NCI-H345 (cell line): ENCODE measurements at regions not wholly inside any gene's neighbourhood (a gene's known extent, or its start where the extent isn't known, plus 50 kb on each side); places are given as distances from the start of the nearest gene placed in this dataset.
"Not testable (repeated sequence)": the region's sequence is repeated elsewhere in the genome, so short reads cannot be mapped to it uniquely, and the experiment has no call there.

Experiments
- DNase-seq: peaks from one replicate; lab custom pipeline; 2025; lab: John Stamatoyannopoulos, UW

DNA sequence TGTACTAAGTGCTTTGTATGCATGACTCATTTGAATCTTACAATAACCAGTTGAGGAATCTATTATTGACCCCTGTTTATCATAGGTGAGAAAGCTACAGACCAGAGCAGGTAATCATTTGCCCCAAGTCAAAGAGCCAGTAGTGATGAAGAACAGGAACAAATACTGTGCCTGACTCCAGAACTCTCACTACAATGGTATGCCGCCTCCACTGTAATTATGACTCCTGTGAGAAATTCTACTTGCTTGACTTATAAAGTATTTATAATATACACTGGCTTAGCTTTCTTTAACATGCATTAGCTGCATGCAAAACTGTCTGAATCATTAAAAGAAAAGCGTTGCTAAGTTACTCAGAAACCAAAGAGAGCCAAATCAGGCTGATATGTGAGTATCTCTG is 92.6 kb downstream of the ZNF281 start:
- DNase-seq = no peak

DNA sequence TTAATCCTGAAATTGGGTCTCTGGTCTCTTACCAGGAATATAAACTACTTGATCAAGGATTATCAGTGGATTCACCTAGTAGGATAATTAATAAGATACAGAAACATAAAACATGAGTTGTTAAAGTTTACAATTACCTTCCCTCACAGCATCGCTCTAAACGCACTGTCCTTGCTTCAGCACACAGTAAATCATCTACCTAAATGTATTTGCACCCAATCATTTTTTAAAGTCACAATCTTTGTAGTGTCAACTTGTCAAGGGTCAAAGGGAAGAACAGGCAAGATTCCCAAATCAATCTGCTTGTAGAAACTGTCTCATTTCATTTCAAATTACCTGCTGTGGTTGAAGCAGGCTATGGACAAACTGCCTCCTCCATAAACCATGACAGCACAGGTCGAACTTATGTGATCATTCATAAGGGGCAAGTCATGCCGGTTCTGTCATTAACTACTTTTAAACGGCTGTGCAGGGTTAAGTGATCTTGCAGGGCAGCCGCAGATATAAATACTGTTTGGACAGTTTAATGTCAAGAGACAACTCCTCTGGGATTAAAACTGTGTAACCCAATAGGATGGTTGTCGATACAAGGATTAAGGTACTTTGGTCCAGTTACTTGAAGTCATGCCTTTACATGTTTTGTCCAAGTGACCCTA is 93.6 kb downstream of the ZNF281 start:
- DNase-seq = no peak

DNA sequence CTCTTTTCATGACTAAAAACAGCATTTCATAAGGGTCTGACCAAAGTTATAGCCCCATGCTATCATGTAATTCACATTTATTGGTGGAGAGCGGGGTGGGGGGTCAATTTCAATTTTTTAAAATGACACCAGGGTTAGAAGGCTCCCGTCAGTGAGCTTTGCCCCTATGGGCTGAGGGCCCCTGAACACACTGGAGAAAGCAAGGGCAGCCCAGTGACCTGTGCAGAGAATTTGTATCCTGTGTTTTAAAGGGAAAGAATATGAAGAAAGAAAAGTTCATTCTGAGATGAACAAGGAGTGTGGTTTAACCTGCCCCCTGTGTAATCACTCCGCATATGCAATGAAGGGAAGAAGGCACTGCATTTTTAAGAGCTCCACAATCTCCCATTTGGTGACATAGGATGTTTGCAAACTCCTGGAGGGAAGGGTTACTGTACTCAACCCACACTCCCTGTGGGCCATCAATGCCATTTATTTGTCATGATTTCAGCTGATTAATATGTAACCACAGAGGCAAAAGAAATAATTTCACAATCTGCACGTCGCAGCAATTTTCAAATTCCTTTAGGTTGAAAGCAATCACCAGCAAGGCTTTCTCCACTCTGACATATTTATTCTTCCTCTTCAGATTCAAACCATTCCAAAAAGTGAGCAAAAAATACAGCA is 95.6 kb downstream of the ZNF281 start:
- no peak for DNase-seq

DNA sequence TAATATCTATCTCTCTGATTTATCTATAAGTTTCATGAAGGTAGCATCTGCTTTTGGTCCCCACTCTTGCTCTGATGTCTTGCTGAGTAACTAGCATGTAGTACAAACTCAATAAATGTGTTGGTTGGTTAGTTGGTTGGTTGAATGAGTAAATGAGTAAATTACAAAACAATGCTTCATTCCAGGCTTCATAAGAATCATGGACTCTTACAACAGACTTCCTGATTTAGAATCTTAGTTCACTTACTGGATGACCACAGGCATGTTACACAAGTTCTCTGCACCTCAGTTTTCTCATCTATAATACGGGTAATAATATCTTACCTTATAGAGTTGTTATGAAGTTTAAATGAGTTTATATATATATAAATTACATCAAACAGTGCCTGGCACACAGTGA is 98.6 kb downstream of the ZNF281 start:
- no peak for DNase-seq

DNA sequence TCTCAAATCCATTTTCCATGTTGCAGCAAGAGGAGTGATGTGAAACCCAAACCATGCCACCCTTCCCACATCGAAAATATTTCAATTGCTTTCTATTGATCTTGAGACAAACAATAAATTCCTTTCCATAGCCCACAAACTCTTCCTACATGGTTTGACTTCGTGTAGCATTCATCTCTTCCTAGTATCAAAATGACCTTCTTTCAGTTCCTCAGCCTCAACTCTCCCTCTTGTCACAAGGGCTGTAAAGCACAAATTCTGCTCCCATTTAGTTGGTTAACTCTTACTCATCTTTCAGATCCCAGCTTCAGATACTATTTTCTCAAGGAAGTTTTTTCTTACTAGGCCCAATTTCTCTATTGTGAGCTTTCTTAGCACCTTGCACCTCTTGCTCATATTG is 99.0 kb downstream of the ZNF281 start:
- no peak for DNase-seq

DNA sequence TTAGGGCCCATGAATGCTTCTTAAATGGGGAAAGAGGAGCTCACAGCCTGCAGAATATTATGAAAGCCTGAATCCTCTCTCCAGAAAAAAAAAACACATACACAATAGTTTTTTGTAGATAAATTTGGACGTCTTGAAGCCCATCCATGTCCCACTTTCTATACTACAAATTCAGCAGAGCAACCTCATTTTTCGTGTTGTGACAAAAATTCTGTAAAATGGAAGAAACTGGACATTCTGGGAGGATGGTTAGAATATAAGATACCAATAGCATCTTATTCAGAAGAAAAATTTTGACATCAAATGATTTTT is 102.1 kb downstream of the ZNF281 start:
- DNase-seq = no peak

DNA sequence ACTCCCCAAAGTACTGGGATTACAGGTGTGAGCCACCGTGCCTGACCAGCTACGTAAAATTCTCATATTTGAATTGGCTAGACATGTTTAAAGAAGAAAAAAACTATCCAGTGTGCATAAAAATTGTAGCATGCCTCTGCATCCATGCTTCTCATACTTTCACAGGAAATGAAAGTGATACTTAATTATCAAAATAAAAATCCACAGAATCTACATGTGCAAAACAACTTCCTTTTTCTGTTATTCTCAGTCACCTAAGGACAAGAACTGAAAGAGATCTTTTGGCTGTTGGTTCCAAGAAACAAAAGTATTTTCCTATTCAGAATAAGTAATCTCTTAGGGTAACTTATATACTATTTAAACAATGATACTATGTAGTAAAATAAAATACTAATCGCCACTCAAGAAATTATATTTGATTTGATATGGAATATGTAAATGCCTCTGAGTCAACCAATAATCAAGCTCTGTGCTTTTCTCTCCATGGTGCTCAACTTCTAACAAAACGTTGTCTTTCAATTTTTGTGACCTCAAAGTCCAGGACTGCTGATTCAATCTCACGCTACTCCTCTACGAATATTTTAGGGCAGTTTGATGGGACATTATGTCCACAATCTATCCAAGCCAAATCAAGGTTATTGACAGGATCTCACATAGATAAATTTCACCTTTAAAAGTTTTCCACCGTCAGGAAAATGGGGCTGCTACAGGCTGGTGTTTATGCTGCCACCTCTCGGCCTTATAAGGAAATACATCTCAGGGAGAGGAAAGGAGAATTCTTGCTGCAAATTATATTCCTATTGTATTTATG is 102.7 kb downstream of the ZNF281 start:
- peak; percentile 55 for DNase-seq

DNA sequence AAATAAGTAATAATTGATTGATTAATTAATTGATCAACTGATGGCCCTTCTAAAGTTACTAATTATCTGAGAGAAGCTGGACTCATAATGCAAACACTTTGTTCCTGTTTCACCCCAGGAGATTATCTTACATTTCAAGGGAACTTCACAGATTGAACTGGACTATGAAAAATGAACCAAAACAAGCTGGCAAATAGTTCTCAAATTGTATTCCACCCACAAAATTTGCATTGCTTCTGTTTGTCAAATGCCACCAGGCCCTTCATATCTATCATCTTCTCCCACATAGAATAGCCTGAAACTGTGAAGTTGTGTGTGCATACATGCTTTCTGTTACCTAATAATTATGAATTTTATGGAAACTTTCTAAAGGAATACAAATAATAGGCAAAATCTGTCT is 104.0 kb downstream of the ZNF281 start:
- no peak for DNase-seq

DNA sequence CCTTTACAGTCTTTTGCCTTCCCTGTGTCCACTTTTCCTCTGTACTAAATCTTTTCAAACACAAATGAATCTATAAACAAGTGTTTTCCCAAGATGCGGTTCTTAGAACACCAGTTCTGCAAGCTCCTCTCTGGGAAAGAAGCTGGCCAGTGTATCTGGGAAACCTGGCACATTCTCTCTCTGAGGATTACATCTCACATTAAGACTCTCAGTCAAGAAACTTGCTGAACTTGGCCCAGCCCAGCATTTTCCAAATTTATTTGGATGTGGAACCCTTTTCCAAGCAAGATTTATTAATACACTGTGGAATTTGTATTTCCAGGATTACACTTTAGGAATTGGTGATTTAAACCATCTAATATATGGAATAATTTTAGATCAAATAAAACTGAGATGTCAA is 105.7 kb downstream of the ZNF281 start:
- DNase-seq = no peak

DNA sequence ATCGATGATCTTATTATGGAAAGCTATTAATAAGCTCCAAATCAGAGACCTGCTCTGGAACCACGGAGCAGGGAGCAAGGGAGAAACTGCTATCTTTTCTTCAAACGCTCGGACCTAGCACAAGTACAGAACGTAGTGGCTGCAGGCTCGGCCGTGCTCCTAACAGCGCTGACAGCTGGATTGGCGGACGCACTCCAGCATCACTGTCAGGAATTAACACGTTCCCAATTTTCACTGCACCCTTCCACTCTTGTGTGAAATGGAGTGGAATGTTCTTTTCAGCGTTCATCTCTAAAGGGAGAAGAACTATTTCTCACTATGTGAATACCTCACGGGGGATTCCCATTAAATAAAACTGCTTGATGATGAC is 106.9 kb downstream of the ZNF281 start:
- DNase-seq = peak; percentile 68

DNA sequence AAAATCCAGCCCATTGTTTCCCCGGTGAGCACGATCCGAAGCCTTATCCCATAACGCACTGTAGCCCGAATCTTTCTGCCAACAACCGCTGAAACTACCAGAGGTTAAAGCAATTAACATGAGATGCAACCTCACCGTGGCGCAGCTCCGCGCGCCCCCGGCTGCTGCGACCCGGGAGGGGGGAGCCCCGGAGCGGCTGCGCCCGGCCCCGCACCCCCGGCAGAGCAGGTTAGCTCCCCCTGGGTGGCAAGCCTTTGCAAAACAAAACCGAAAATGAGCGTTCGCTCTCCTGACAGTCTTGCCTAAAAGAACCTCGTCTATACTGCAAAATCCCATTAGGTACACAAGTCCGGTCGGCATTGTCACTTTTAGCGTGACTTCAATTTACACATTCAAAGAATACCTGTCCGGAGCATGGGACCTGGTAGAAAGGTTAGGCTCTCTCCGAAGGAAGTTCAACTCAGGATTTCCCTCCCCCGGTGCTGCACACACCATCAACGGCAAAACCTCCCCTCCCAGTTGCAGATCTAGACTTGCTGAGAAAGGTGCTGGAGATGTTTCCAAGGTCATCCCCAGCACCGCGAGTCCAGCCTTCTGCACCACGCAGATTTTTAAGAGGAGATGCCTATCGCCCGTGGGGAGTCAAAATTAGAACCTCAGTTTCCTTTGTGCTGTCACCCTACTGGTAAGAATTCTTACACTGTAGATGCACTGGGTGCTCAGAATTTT is 107.5 kb downstream of the ZNF281 start:
- peak; percentile 72 for DNase-seq

DNA sequence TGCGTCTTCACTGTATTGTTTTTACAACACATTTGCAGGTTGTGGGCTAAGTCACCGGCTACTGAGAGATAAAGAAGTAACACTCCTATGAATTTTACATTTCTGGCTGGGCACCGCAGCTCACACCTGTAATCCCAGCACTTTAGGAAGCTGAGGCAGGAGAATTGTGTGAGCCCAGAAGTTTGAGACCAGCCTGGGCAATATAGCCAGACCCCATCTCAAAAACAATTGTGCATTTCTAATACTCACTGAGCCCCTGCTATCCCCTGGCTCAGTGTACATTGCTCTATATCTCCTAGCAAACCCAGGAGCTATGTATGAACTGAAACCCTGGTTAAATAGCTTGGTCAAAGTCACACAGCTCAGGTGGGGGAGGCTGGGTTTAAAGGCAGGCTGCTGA is 108.7 kb downstream of the ZNF281 start:
- DNase-seq = no peak

DNA sequence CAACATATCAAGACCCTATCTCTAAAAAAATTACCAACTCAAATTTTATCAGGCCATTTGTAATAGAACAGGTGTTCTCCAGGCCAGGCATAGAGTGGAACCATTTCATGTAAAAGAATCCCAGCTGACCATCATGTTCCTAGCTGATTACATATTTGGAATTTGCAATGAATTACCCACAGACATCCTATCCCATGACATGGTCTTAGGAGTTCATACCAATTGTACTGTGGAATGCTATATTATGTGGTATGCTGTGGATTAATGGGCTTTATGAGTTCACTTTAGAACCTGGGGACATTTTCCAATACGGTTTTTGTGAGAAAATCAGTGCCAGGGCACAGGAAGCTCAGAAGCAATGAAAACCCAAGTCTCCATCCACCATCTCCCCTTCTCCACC is 110.3 kb downstream of the ZNF281 start:
- DNase-seq = no peak

DNA sequence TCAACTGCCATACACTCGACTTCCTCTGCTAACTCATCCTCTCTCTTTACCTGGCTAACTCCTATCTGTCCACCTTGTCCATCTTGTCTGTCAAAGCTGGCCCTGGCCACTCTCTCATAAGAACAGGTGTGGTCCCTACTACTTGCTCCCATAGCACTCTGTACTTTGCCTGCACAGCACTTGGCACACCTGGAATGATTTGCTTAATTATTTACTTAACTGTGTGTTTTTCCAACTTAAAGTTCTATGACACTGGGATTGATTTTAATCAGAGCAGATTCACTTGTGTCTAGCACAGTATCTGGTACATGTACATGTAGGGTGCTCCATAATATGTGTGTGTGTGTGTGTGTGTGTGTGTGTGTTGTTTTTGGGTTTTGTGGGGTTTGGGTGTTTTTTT is 111.6 kb downstream of the ZNF281 start:
- DNase-seq = no peak

DNA sequence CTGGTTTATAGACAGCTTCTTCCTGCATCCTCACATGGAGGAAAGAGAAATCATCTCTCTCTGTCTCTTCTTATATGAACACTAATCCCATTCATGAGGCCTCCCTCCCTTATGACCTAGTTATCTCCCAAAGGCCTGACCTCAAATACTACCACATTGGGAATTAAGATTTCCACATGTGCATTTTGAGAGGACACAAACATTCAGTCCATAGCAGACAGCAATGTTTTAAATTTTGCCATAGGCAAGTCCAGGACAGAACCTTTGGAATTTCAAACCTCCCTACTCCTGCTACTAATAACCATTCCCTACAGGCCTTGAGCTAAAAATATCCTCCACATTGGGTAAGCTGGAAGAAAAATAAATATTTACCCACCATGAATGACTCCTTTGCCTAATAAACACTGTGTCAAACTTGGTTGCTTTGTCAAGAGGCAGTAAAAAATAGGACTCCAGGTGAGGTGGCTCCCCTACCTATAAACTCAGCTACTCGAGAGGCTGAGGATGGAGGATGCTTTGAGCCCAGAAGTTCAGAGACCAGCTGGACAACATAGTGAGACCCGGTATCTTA is 113.7 kb downstream of the ZNF281 start:
- peak; percentile 69 for DNase-seq

DNA sequence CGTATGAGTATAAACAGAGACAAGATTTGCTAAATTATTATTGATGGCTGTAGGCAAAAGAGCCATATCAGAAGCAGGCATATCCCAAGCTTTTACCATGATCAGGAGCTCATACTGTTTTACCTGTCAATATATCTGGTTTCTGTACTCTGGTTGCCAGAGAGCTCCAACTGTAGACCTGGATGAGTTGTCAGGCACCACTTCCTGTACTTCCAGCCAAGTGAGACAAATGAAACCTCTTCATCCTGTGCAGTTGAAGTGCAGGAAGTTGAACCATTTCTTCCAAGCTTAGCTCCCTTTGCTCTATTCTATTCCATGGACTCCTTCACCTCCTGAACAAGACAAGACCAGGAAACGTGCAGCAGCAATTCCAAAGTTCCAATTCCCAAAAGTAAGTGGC is 115.6 kb downstream of the ZNF281 start:
- no peak for DNase-seq

DNA sequence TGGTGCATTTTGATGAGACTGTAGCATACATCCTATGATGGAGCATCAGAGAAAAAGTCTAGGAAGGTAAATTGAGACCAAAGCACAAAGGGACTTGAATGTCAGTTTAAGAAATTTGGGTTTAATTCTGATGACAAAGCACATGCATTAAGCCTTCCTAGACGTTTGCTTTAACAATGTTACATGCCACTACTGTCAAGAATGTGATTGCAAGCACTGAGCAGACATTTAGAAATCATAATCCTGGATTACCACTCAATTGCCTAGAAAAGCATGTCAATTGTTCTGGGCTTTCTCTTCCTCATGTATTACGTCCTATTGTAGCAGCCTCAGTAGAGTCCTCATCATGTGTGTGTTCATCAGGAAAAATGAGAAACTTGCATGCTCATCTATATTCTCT is 117.1 kb downstream of the ZNF281 start:
- DNase-seq = no peak

DNA sequence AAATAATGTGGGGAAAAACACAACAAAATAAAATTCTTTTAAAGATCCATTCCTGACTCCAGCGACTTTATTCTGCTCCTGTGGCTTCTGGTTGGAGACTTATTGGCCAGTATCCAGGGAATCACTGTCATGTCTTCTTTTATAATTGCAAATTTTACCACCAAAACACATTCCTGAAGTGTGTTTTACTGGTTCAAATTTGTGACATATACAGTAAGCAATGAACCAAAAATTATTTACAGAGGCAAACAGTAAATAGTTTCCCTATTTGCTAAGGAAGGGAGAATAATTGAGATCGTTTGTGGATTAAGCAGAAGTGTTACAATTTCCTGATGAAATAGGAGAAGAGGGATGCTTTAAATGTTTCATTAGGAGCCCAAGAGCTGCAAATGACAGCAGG is 118.7 kb downstream of the ZNF281 start:
- no peak for DNase-seq

DNA sequence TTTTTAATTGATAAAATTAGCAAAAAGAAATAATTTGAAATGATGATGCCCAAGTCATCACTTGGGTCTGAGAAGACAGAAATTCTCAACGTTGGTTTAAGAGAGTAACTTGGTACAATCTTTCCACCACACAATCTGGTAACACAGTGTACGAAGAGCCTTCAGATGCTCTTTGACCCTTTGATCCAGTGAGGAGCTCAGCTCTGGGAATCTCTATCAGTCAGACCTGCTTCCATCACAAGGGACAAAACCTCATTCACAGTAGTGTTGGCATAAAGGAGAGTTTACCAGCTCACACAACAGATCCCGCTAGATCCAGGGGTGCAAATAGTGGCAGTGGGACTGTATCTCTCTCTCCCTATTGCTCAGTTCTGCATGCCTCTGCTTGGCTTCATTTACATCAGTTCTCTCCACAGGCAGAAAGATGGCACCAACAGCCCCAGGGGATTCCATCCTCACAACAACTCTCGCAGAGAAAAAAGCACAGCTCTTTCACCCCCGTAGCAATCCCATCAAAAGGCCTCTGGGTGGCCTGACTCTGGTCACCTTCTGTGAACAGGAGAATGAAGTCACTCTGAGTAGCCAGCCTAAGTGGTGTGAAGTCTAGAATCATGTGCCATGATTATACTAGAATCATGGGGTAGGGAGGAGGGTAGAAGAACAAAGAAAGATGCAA is 119.7 kb downstream of the ZNF281 start:
- peak; percentile 13 for DNase-seq

DNA sequence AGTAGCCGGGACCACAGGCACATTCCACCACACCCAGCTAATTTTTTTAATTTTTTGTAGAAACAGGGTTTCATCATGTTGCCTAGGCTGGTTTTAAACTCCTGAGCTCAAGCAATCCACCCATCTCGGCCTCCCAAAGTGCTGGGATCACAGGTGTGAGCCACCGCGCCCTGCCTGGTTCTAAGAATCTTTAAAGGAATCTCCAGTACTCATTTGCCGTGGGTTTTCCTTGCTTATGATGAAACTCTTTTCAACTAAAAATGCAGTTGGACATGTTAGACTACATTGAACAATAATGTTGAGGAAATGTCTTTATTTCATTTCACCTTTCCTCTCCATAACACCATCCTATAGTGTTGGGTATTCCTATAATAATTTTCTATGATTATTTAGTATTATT is 121.6 kb downstream of the ZNF281 start:
- DNase-seq = no peak

DNA sequence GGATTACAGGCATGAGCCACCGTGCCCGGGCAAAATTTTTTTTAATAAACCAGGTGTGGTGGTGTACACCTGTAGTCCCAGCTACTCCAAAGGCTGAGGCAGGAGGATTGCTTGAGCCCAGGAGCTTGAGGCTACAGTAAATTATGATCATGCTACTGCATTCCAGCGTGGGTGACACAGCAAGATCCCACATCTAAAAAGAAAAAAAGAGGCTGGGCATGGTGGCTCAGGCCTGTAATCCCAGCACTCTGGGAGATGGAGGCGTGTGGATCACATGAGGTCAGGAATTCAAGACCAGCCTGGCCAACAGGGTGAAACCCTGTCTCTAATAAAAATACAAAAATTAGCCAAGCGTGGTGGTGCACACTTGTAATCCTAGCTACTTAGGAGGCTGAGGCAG is 125.6 kb downstream of the ZNF281 start:
- not testable (repeated sequence) for DNase-seq
